Activated CD4-positive, alpha-beta T cell treated with anti-CD3 and anti-CD28 coated beads for 36 hours (primary cell): ENCODE measurements at regions not wholly inside any gene's neighbourhood (a gene's known extent, or its start where the extent isn't known, plus 50 kb on each side); places are given as distances from the start of the nearest gene placed in this dataset.

Experiments
- ATAC-seq: fragments of 200-7000 bp; cut with Tn5 transposase; one replicate; pipeline ENCODE4 v1.10.0; 2021; ENCODE audit warnings: mild to moderate bottlenecking, moderate library complexity
- CTCF ChIA-PET: fragments of 350-600 bp; sonication (Branson Sonifier 250); formaldehyde crosslinking; loops from one replicate; lab custom pipeline; 2021; ENCODE audit warnings: antibody characterized with exemption; lab: Charles Lee
- POLR2A ChIA-PET: fragments of 350-600 bp; sonication (Branson Sonifier 250); formaldehyde crosslinking; loops from one replicate; lab custom pipeline; 2021; ENCODE audit warnings: antibody characterized with exemption, inconsistent platforms; lab: Charles Lee
- DNase-seq: peaks from one replicate; pipeline ENCODE4 v3.0.0-alpha.2; 2020
- H3K27ac Mint-ChIP-seq: one replicate; pipeline ENCODE4 v1.8.0; 2021; ENCODE audit warnings: mixed read lengths
- H3K27me3 Mint-ChIP-seq: one replicate; pipeline ENCODE4 v1.8.0; 2021; ENCODE audit warnings: mixed read lengths
- H3K36me3 Mint-ChIP-seq: one replicate; pipeline ENCODE4 v1.8.0; 2021; ENCODE audit warnings: low read depth, mixed read lengths
- H3K4me1 Mint-ChIP-seq: one replicate; pipeline ENCODE4 v1.8.0; 2021; ENCODE audit warnings: mixed read lengths
- H3K4me3 Mint-ChIP-seq: one replicate; pipeline ENCODE4 v1.8.0; 2021; ENCODE audit warnings: mild to moderate bottlenecking, moderate library complexity, mixed read lengths
- H3K9me3 Mint-ChIP-seq: one replicate; pipeline ENCODE4 v1.8.0; 2021; ENCODE audit warnings: low read depth, mixed read lengths
- intact Hi-C, 2 experiments: fragments of 100-400 bp; cut with DNase I in 1 of 2; cut with micrococcal nuclease in 1 of 2; formaldehyde crosslinking; loops; one replicate each; pipeline versions ENCODE4 v1.14.2 to v1.15.1; 2022 to 2024; cut with DNase I, micrococcal nuclease

- ATAC-seq (no peak), DNase-seq (no peak)
- Mint-ChIP-seq H3K4me1 (no peaks in the 10 kb centered on the region), H3K27me3 (no peaks in the 10 kb centered on the region), H3K27ac (no peak overlapping the region), H3K4me3 (no peak overlapping the region), H3K36me3 (no peaks in the 10 kb centered on the region), H3K9me3 (no peaks in the 10 kb centered on the region)
- intact Hi-C loops: no loop called here
- POLR2A ChIA-PET: no interaction called here
- CTCF ChIA-PET: no interaction called here
Measured at GRCh38 chr6:80454661-80455365, 348.3 kb downstream of the BCKDHB start.

- Mint-ChIP-seq H3K4me1 (no peaks in the 10 kb centered on the region), H3K27ac (no peak overlapping the region), H3K9me3 (no peaks in the 10 kb centered on the region), H3K4me3 (no peak overlapping the region), H3K36me3 (no peaks in the 10 kb centered on the region), H3K27me3 (no peaks in the 10 kb centered on the region)
- peak; percentile 9 for DNase-seq
- intact Hi-C loops: no loop called here
- peak; percentile 88 for ATAC-seq
- ChIA-PET POLR2A (no interaction called here), CTCF (no interaction called here)
Measured at GRCh38 chr6:80454197-80454596, 347.7 kb downstream of the BCKDHB start.

GRCh38 chr6:80449726-80450125 is 343.3 kb downstream of the BCKDHB start:
- ATAC-seq (no peak), DNase-seq (no peak)
- Mint-ChIP-seq H3K9me3 (no peaks in the 10 kb centered on the region), H3K4me1 (no peaks in the 10 kb centered on the region), H3K27me3 (no peaks in the 10 kb centered on the region), H3K36me3 (no peaks in the 10 kb centered on the region), H3K4me3 (no peak overlapping the region), H3K27ac (no peak overlapping the region)
- ChIA-PET POLR2A (no interaction called here), CTCF (no interaction called here)
- intact Hi-C loops: no loop called here

GRCh38 chr6:80446454-80447045 is 340.1 kb downstream of the BCKDHB start:
- H3K4me3 Mint-ChIP-seq: no peak overlapping the region
- no peaks in the 10 kb centered on the region for H3K36me3 Mint-ChIP-seq
- CTCF ChIA-PET: no interaction called here
- ATAC-seq: no peak
- H3K9me3 Mint-ChIP-seq: no peaks in the 10 kb centered on the region
- no peak overlapping the region for H3K27ac Mint-ChIP-seq
- H3K4me1 Mint-ChIP-seq: no peaks in the 10 kb centered on the region
- POLR2A ChIA-PET: no interaction called here
- no peaks in the 10 kb centered on the region for H3K27me3 Mint-ChIP-seq
- no peak for DNase-seq
- intact Hi-C loops: no loop called here

- no peak for ATAC-seq
- H3K36me3 Mint-ChIP-seq: no peaks in the 10 kb centered on the region
Measured at GRCh38 chr6:80445751-80446150, 339.3 kb downstream of the BCKDHB start.

GRCh38 chr6:80442366-80442765 is 335.9 kb downstream of the BCKDHB start:
- ATAC-seq (no peak), DNase-seq (no peak)
- ChIA-PET POLR2A (no interaction called here), CTCF (no interaction called here)
- Mint-ChIP-seq H3K27ac (no peak overlapping the region), H3K36me3 (no peaks in the 10 kb centered on the region), H3K27me3 (no peaks in the 10 kb centered on the region), H3K9me3 (no peaks in the 10 kb centered on the region), H3K4me3 (no peak overlapping the region), H3K4me1 (no peaks in the 10 kb centered on the region)
- intact Hi-C loops: no loop called here

More at GRCh38 chr6:80445751-80446150, 339.3 kb downstream of the BCKDHB start:
- intact Hi-C loops: no loop called here
- DNase-seq: no peak
- no peaks in the 10 kb centered on the region for H3K4me1 Mint-ChIP-seq
- no peaks in the 10 kb centered on the region for H3K9me3 Mint-ChIP-seq
- ChIA-PET CTCF (no interaction called here), POLR2A (no interaction called here)
- no peaks in the 10 kb centered on the region for H3K27me3 Mint-ChIP-seq
- H3K4me3 Mint-ChIP-seq: no peak overlapping the region
- H3K27ac Mint-ChIP-seq: no peak overlapping the region

- H3K27me3 Mint-ChIP-seq: no peaks in the 10 kb centered on the region
- no peak overlapping the region for H3K4me3 Mint-ChIP-seq
- ATAC-seq (no peak), DNase-seq (no peak)
- intact Hi-C loops: no loop called here
- no peak overlapping the region for H3K27ac Mint-ChIP-seq
- ChIA-PET CTCF (interaction anchor here (1.0 kb wide), 1 partner anchor 29 kb away, joined by 3 read pairs; no protein-coding TSS in a partner anchor), POLR2A (no interaction called here)
- no peaks in the 10 kb centered on the region for H3K36me3 Mint-ChIP-seq
- H3K4me1 Mint-ChIP-seq: no peaks in the 10 kb centered on the region
- no peaks in the 10 kb centered on the region for H3K9me3 Mint-ChIP-seq
Measured at GRCh38 chr6:80441131-80441530, 334.7 kb downstream of the BCKDHB start.

- Mint-ChIP-seq H3K4me1 (no peaks in the 10 kb centered on the region), H3K4me3 (no peak overlapping the region), H3K27ac (no peak overlapping the region), H3K27me3 (no peaks in the 10 kb centered on the region), H3K36me3 (no peaks in the 10 kb centered on the region), H3K9me3 (no peaks in the 10 kb centered on the region)
- intact Hi-C loops: no loop called here
- ChIA-PET CTCF (interaction anchor here (1.0 kb wide), 1 partner anchor 29 kb away, joined by 3 read pairs; no protein-coding TSS in a partner anchor), POLR2A (no interaction called here)
- ATAC-seq (no peak), DNase-seq (no peak)
Measured at GRCh38 chr6:80440496-80441115, 334.1 kb downstream of the BCKDHB start.

- Mint-ChIP-seq H3K9me3 (no peaks in the 10 kb centered on the region), H3K4me3 (no peak overlapping the region), H3K36me3 (no peaks in the 10 kb centered on the region), H3K27me3 (no peaks in the 10 kb centered on the region), H3K4me1 (no peaks in the 10 kb centered on the region), H3K27ac (no peak overlapping the region)
- ChIA-PET POLR2A (no interaction called here), CTCF (interaction anchor here (1.0 kb wide), 1 partner anchor 30 kb away, joined by 3 read pairs; no protein-coding TSS in a partner anchor)
- intact Hi-C loops: no loop called here
- ATAC-seq (no peak), DNase-seq (no peak)
Measured at GRCh38 chr6:80439721-80440470, 333.4 kb downstream of the BCKDHB start.

- H3K4me1 Mint-ChIP-seq: no peaks in the 10 kb centered on the region
- DNase-seq: no peak
- intact Hi-C loops: no loop called here
Measured at GRCh38 chr6:80438772-80439171, 332.3 kb downstream of the BCKDHB start.

GRCh38 chr6:80437801-80438200 is 331.3 kb downstream of the BCKDHB start:
- Mint-ChIP-seq H3K27me3 (no peaks in the 10 kb centered on the region), H3K4me1 (no peaks in the 10 kb centered on the region), H3K4me3 (no peak overlapping the region), H3K27ac (no peak overlapping the region), H3K9me3 (no peaks in the 10 kb centered on the region), H3K36me3 (no peaks in the 10 kb centered on the region)
- DNase-seq (no peak), ATAC-seq (no peak)
- ChIA-PET CTCF (no interaction called here), POLR2A (no interaction called here)
- intact Hi-C loops: no loop called here

More at GRCh38 chr6:80438772-80439171, 332.3 kb downstream of the BCKDHB start:
- Mint-ChIP-seq H3K27me3 (no peaks in the 10 kb centered on the region), H3K27ac (no peak overlapping the region), H3K9me3 (no peaks in the 10 kb centered on the region), H3K4me3 (no peak overlapping the region), H3K36me3 (no peaks in the 10 kb centered on the region)
- ChIA-PET CTCF (no interaction called here), POLR2A (no interaction called here)
- no peak for ATAC-seq
